Ectodermal cell (in vitro differentiated cells): ENCODE measurements at regions not wholly inside any gene's neighbourhood (a gene's known extent, or its start where the extent isn't known, plus 50 kb on each side); places are given as distances from the start of the nearest gene placed in this dataset.

Experiments used
- H3K27ac ChIP-seq: 2 replicates; pipeline ENCODE4 v1.7.0; 2013; ENCODE audit warnings: mild to moderate bottlenecking, low read depth, low read length; ENCODE audit not compliant: insufficient read depth, poor library complexity, severe bottlenecking
- H3K27me3 ChIP-seq: 2 replicates; pipeline ENCODE4 v1.7.0; 2013; ENCODE audit warnings: mild to moderate bottlenecking, low read length; ENCODE audit not compliant: insufficient read depth, control insufficient read depth, poor library complexity, severe bottlenecking
- H3K36me3 ChIP-seq: one replicate; pipeline ENCODE4 v1.7.0; 2013; ENCODE audit warnings: low read length; ENCODE audit not compliant: control insufficient read depth, insufficient read depth
- H3K4me1 ChIP-seq: one replicate; pipeline ENCODE4 v1.7.0; 2013; ENCODE audit warnings: low read length; ENCODE audit not compliant: control insufficient read depth, insufficient read depth
- H3K4me3 ChIP-seq: 2 replicates; pipeline ENCODE4 v1.7.0; 2013; ENCODE audit warnings: low read depth, low read length, control low read depth; ENCODE audit not compliant: insufficient read depth
- H3K9me3 ChIP-seq: 2 replicates; pipeline ENCODE4 v1.7.0; 2013; ENCODE audit warnings: mild to moderate bottlenecking, low read length, moderate library complexity; ENCODE audit not compliant: control insufficient read depth
- WGBS, 2 experiments: methylation state at CpG; one replicate each; pipeline ENCODE4 v1.1.7; 2013; ENCODE audit warnings: missing lambda C conversion rate in 2 of 2; 5-methylcytosine and 5-hydroxymethylcytosine counted together

DNA sequence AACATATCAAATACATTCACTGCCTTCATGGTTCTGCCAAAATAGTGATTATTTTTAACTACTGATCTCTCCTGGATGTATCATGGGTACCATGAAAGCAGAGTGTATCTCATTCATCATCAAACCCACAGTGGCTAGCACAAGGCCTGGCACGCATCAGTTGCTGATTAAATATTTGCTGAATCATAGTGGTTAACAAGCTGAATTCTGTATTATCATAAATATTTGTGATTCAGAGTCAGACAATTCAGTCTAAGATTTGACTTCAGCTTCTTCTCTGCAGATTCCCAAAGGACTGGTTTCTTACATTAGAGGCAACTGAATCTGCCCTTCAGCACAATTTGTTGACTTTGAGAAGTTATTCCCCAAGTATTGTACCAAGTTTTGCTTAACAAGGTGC lies 715.8 kb upstream of the LRRC4C start:
- Histone ChIP-seq H3K4me1 (no peaks in the 10 kb centered on the region), H3K27me3 (no peaks in the 10 kb centered on the region), H3K9me3 (no peaks in the 10 kb centered on the region), H3K4me3 (no peak overlapping the region), H3K36me3 (no peaks in the 10 kb centered on the region), H3K27ac (no peak overlapping the region)
- 100% methylated on average over 1 of the region's 1 CpG; no CpG with 5 or more reads in 1 of the 2 experiments for WGBS, 2 experiments

DNA sequence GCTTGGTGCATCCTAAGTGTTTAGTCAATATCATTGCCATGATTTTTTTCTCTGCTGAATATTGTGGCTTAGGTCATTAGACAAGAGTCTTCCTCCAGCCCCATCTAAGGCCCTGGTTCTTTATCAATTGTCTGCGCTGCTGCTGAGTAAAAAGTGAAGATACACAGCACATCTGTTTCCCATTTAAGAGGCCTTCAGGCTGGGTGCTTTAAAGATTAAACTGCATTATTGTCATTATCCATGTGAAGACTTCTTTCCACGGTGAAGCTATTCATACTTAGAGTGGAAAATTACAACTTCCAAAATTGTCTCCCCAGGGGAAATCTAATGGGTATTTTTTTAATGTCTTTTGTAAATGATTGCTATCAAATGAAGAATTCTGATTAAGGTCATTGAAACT lies 719.8 kb upstream of the LRRC4C start:
- 72 to 92% methylated on average over 2 of the region's 2 CpGs for WGBS, 2 experiments
- no peaks in the 10 kb centered on the region for H3K27me3 ChIP-seq
- no peak overlapping the region for H3K4me3 ChIP-seq
- no peak overlapping the region for H3K27ac ChIP-seq
- H3K9me3 ChIP-seq: no peaks in the 10 kb centered on the region
- no peaks in the 10 kb centered on the region for H3K4me1 ChIP-seq
- H3K36me3 ChIP-seq: no peaks in the 10 kb centered on the region

- H3K4me3 ChIP-seq: no peak overlapping the region
- no peaks in the 10 kb centered on the region for H3K27me3 ChIP-seq
- no peak overlapping the region for H3K27ac ChIP-seq
- 65 to 82% methylated on average over 2 to 3 of the region's 3 CpGs for WGBS, 2 experiments
- H3K36me3 ChIP-seq: no peaks in the 10 kb centered on the region
- H3K9me3 ChIP-seq: peaks cover 2% of the 10 kb centered on the region
- H3K4me1 ChIP-seq: no peaks in the 10 kb centered on the region
Measured at GRCh38 chr11:42195289-42196013, 736.0 kb upstream of the LRRC4C start.

DNA sequence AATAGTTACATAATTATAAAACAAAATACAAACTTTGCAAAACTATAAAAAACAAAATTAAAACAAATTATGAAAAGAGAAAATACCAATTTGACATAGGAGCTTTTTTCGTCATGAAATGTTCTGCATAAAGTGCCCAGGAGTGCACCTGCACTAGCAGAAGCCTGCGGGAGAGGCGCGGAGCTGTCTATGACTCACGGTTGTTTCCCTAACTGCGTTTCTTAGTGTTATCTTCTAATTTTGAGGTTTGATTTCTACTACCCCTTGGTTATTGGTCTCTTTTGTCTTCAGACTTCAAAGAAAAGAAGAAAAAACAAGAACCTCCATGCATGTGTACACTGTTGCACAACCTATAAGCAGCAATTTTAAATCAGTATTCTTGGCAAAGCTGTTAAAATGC lies 740.9 kb upstream of the LRRC4C start:
- Histone ChIP-seq H3K9me3 (peaks cover 2% of the 10 kb centered on the region), H3K4me1 (no peaks in the 10 kb centered on the region), H3K27ac (no peak overlapping the region), H3K4me3 (no peak overlapping the region), H3K27me3 (no peaks in the 10 kb centered on the region), H3K36me3 (no peaks in the 10 kb centered on the region)
- WGBS, 2 experiments: 94 to 96% methylated on average over 6 of the region's 6 CpGs

DNA sequence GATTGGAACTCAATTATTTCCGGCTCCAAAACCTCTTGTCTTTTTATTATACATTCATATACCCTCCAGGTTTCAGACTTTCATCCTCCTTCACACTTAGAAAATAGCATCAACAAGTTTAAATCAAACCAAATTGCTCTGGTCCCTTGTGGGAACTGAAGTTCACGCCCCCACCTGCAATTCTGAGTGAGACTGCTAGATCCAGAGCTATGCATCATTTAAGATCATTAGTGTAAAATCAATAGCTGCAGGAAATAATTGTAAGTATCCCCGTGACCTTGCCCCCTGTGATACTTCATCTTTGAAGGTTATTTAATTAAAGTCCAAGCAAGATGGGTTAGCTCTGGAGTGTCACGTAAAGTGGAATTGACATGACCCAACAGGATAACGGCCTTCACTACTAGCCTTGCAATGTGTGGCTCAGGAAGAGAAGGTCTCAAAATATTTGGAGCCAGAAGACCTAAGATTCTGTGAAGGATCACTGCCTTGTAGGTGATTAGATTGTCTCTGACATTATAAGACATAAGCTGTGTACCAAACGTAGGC lies 742.2 kb upstream of the LRRC4C start:
- Histone ChIP-seq H3K4me3 (no peak overlapping the region), H3K27ac (no peak overlapping the region), H3K36me3 (no peaks in the 10 kb centered on the region), H3K27me3 (no peaks in the 10 kb centered on the region), H3K4me1 (no peaks in the 10 kb centered on the region), H3K9me3 (peaks cover 2% of the 10 kb centered on the region)
- 82 to 91% methylated on average over 5 to 6 of the region's 6 CpGs for WGBS, 2 experiments

DNA sequence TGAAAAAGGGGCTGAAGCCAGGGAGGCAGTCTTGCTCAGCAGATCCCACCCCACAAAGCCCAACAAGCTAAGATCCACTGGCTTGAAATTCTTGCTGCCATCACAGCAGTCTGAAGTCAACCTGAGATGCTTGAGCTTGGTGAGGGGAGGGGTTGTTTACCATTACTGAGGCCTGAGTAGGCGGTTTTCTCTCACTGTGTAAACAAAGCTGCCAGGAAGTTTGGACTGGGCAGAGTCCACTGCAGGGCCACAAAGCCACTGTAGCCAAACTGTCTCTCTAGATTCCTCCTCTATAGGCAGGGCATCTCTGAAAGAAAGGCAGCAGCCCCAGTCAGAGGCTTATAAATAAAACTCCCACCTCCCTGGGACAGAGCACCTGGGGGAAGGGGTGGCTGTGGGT lies 746.1 kb upstream of the LRRC4C start:
- no peaks in the 10 kb centered on the region for H3K9me3 ChIP-seq
- no peaks in the 10 kb centered on the region for H3K36me3 ChIP-seq
- no peak overlapping the region for H3K4me3 ChIP-seq
- H3K27ac ChIP-seq: no peak overlapping the region
- no peaks in the 10 kb centered on the region for H3K27me3 ChIP-seq
- WGBS, 2 experiments: 86 to 96% methylated on average over 1 of the region's 1 CpG
- no peaks in the 10 kb centered on the region for H3K4me1 ChIP-seq

GRCh38 chr11:42225664-42226063 lies 766.2 kb upstream of the LRRC4C start:
- no peak overlapping the region for H3K4me3 ChIP-seq
- no peaks in the 10 kb centered on the region for H3K27me3 ChIP-seq
- no peaks in the 10 kb centered on the region for H3K4me1 ChIP-seq
- H3K9me3 ChIP-seq: no peaks in the 10 kb centered on the region
- H3K36me3 ChIP-seq: no peaks in the 10 kb centered on the region
- no peak overlapping the region for H3K27ac ChIP-seq

DNA sequence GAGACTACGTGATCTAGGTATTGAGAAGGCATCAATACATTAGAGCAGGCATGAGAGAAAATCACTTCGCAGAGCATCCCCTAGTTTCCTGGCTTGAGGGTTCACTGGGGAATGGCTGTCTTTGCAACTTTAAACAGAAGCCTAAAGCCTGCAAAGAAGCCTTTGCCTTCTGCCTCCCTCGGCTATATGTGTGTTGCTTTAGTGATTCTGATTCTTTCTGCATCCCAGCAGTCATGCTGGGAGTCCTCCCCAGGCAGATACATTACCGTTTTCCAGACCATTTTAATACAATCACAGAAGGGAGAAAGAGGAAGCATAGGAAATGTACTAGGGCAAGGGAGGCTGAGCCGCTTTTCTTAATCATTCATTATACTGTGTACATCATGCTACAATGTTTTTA lies 773.2 kb upstream of the LRRC4C start:
- no peak overlapping the region for H3K4me3 ChIP-seq
- WGBS, 2 experiments: 44 to 53% methylated on average over 4 to 5 of the region's 5 CpGs
- no peaks in the 10 kb centered on the region for H3K9me3 ChIP-seq
- H3K27ac ChIP-seq: no peak overlapping the region
- H3K36me3 ChIP-seq: no peaks in the 10 kb centered on the region
- H3K27me3 ChIP-seq: no peaks in the 10 kb centered on the region
- no peaks in the 10 kb centered on the region for H3K4me1 ChIP-seq

GRCh38 chr11:42234451-42234951 lies 775.0 kb upstream of the LRRC4C start:
- H3K9me3 ChIP-seq: no peaks in the 10 kb centered on the region
- WGBS, 2 experiments: 89 to 96% methylated on average over 1 of the region's 1 CpG

GRCh38 chr11:42237701-42238235 lies 778.3 kb upstream of the LRRC4C start:
- no peak overlapping the region for H3K4me3 ChIP-seq
- 83 to 100% methylated on average over 2 of the region's 4 CpGs for WGBS, 2 experiments
- H3K4me1 ChIP-seq: peaks cover under 1% of the 10 kb centered on the region
- no peak overlapping the region for H3K27ac ChIP-seq
- no peaks in the 10 kb centered on the region for H3K27me3 ChIP-seq
- no peaks in the 10 kb centered on the region for H3K36me3 ChIP-seq
- no peaks in the 10 kb centered on the region for H3K9me3 ChIP-seq

More at GRCh38 chr11:42234451-42234951, 775.0 kb upstream of the LRRC4C start:
- Histone ChIP-seq H3K27ac (no peak overlapping the region), H3K4me3 (no peak overlapping the region), H3K4me1 (no peaks in the 10 kb centered on the region), H3K27me3 (no peaks in the 10 kb centered on the region), H3K36me3 (no peaks in the 10 kb centered on the region)
